ENCODE measurements at regions not wholly inside any gene's neighbourhood (a gene's known extent, or its start where the extent isn't known, plus 50 kb on each side); places are given as distances from the start of the nearest gene placed in this dataset.

DNA sequence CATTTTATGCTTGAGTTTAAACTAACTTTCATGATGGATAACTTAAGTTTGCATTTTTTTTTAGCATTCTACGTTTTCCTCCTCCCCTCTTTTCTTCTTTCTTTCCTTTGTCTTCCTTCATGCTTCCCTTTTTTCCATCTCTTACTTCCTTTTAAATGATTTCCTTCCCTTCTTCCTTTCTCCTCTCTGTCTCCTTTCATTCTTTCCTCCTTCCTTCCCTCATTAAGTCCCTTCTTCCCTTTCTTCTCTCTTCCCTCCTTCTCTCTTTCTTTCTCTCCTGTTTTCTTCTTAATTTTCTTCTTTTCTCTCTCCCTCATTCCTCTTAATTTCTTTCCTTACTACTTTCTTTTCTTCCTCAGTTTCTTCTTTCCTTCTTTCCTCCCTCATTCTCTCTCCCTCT lies 376.0 kb downstream of the LRIG3 start:
- TF ChIP-seq CTCF (IDR thresholded peaks at IDR 0.05; ENCODE audit: low read depth, low read length) (no peak), EZH2phosphoT487 (IDR thresholded peaks at IDR 0.05; ENCODE audit: low read depth) (no peak)
